Fibroblast of peridontal ligament (primary cell): ENCODE measurements at regions not wholly inside any gene's neighbourhood (a gene's known extent, or its start where the extent isn't known, plus 50 kb on each side); places are given as distances from the start of the nearest gene placed in this dataset.

Source experiments
- DNase-seq: peaks from one replicate; pipeline ENCODE4 v3.0.0-alpha.2; 2010; ENCODE audit errors: extremely low read depth

- peak; percentile 2 for DNase-seq
These were observed 816.8 kb upstream of the PCDH9 start for GRCh38 chr13:68046903-68047302.

GRCh38 chr13:68030152-68030809 lies 800.1 kb upstream of the PCDH9 start:
- no peak for DNase-seq

- no peak for DNase-seq
These were observed 798.6 kb upstream of the PCDH9 start for GRCh38 chr13:68028701-68029100.

GRCh38 chr13:68027306-68027705 lies 797.2 kb upstream of the PCDH9 start:
- DNase-seq, result no peak

- no peak for DNase-seq
These were observed 795.9 kb upstream of the PCDH9 start for GRCh38 chr13:68026077-68026476.

- no peak for DNase-seq
These were observed 795.5 kb upstream of the PCDH9 start for GRCh38 chr13:68025604-68026003.

GRCh38 chr13:68023838-68024581 lies 793.9 kb upstream of the PCDH9 start:
- DNase-seq, result no peak

- no peak for DNase-seq
These were observed 789.8 kb upstream of the PCDH9 start for GRCh38 chr13:68019901-68020300.

- DNase-seq, result no peak
These were observed 779.4 kb upstream of the PCDH9 start for GRCh38 chr13:68009546-68009945.

GRCh38 chr13:68007576-68007975 lies 777.4 kb upstream of the PCDH9 start:
- no peak for DNase-seq

GRCh38 chr13:67996101-67996500 lies 766.0 kb upstream of the PCDH9 start:
- no peak for DNase-seq

- no peak for DNase-seq
These were observed 760.7 kb upstream of the PCDH9 start for GRCh38 chr13:67990868-67991267.

GRCh38 chr13:67986234-67986633 lies 756.1 kb upstream of the PCDH9 start:
- no peak for DNase-seq

GRCh38 chr13:67977066-67977465 lies 746.9 kb upstream of the PCDH9 start:
- DNase-seq, result peak; percentile 71

GRCh38 chr13:67971291-67971690 lies 741.2 kb upstream of the PCDH9 start:
- no peak for DNase-seq

- DNase-seq, result no peak
These were observed 736.9 kb upstream of the PCDH9 start for GRCh38 chr13:67967031-67967430.

GRCh38 chr13:67966065-67966464 lies 735.9 kb upstream of the PCDH9 start:
- DNase-seq, result no peak

- no peak for DNase-seq
These were observed 734.9 kb upstream of the PCDH9 start for GRCh38 chr13:67964986-67965385.

GRCh38 chr13:67964091-67964490 lies 734.0 kb upstream of the PCDH9 start:
- no peak for DNase-seq

- no peak for DNase-seq
These were observed 731.2 kb upstream of the PCDH9 start for GRCh38 chr13:67961331-67961730.

- DNase-seq, result no peak
These were observed 721.3 kb upstream of the PCDH9 start for GRCh38 chr13:67951431-67951830.

- no peak for DNase-seq
These were observed 720.5 kb upstream of the PCDH9 start for GRCh38 chr13:67950603-67951002.

GRCh38 chr13:67946131-67946530 lies 716.0 kb upstream of the PCDH9 start:
- no peak for DNase-seq

- peak; percentile 9 for DNase-seq
These were observed 713.0 kb upstream of the PCDH9 start for GRCh38 chr13:67943116-67943515.
